ENCODE measurements at regions not wholly inside any gene's neighbourhood (a gene's known extent, or its start where the extent isn't known, plus 50 kb on each side); places are given as distances from the start of the nearest gene placed in this dataset.

- TF ChIP-seq CTCF (IDR thresholded peaks at IDR 0.05; ENCODE audit: low read depth, low read length, missing input control) (no peak), YY1 (IDR thresholded peaks at IDR 0.05) (no peak), TAF1 (conservative IDR thresholded peaks at IDR 0.05) (no peak), JUND (IDR thresholded peaks at IDR 0.05) (no peak), RAD21 (IDR thresholded peaks at IDR 0.05) (no peak), ATF3 (IDR thresholded peaks at IDR 0.05) (no peak), MAX (IDR thresholded peaks at IDR 0.05) (no peak)
Observed at GRCh38 chr19:33895366-33895765, 98.7 kb downstream of the KCTD15 start.

All from liver (tissue), 3 donors.